ENCODE measurements at regions not wholly inside any gene's neighbourhood (a gene's known extent, or its start where the extent isn't known, plus 50 kb on each side); places are given as distances from the start of the nearest gene placed in this dataset.

DNA sequence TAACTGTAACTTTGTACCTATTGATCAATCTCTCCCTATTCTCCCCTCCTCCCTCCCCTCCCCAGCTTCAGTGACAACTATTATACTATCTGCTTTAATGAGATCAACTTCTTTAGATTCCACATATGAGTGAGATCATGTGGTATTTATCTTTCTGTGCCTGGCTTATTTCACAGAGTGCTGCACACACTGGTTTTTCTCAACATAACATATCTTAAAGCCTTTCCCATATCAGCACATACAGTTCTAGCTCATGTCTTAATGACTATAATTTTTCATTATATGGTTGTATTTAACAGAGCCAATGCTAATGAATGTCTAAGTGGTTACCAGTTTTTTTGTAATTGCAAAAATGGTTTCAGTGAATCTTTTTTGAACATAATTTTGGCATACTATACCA lies 340.3 kb upstream of the DDI1 start:
- H3K79me2 ChIP-seq (ENCODE audit: insufficient read depth, low read length) = no peaks in the 10 kb centered on the region
- no peak for DNase-seq (ENCODE audit: insufficient read length, low spot score, missing footprints)
- TF ChIP-seq, protein P1, sequence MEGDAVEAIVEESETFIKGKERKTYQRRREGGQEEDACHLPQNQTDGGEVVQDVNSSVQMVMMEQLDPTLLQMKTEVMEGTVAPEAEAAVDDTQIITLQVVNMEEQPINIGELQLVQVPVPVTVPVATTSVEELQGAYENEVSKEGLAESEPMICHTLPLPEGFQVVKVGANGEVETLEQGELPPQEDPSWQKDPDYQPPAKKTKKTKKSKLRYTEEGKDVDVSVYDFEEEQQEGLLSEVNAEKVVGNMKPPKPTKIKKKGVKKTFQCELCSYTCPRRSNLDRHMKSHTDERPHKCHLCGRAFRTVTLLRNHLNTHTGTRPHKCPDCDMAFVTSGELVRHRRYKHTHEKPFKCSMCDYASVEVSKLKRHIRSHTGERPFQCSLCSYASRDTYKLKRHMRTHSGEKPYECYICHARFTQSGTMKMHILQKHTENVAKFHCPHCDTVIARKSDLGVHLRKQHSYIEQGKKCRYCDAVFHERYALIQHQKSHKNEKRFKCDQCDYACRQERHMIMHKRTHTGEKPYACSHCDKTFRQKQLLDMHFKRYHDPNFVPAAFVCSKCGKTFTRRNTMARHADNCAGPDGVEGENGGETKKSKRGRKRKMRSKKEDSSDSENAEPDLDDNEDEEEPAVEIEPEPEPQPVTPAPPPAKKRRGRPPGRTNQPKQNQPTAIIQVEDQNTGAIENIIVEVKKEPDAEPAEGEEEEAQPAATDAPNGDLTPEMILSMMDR (IDR thresholded peaks at IDR 0.05; ENCODE audit: extremely low read depth, low read depth, low read length) = no peak
- no peak overlapping the region for H3K27ac ChIP-seq (ENCODE audit: low read depth, low read length)
- no peak overlapping the region for H3K4me2 ChIP-seq (ENCODE audit: insufficient read depth, low read length)
- peaks cover 12% of the 10 kb centered on the region for H3K4me1 ChIP-seq (ENCODE audit: insufficient read depth, low read length)
- no peaks in the 10 kb centered on the region for H3K27me3 ChIP-seq (ENCODE audit: insufficient read depth, low read length)
- H3K4me3 ChIP-seq (ENCODE audit: insufficient read depth, low read length) = no peak overlapping the region
- H2AFZ ChIP-seq (ENCODE audit: low read length) = no peak overlapping the region
- H4K20me1 ChIP-seq (ENCODE audit: insufficient read depth, low read length) = no peaks in the 10 kb centered on the region
- no peaks in the 10 kb centered on the region for H3K9me3 ChIP-seq (ENCODE audit: low read depth, low read length)
- H3K36me3 ChIP-seq (ENCODE audit: insufficient read depth, low read length) = no peaks in the 10 kb centered on the region

DNA sequence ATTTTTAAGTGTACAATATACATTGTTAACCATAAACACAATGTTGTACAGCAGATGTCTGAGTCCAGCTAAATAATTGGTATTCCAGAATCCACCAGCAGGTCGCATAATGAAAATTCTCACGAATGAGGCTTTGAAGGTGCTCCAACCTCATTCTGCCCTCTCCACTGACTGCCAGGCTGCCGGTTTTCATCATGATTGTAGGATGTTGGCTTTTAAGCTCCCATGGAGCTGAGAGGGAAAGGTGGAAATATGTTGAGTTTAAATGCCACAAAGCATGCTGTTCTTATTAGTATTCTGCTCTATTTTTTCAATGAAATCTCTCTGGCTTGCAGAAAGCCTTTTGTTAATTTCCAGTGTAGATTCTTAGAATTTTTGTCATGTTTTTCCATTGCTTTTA lies 337.2 kb upstream of the DDI1 start:
- TF ChIP-seq, protein P1 (IDR thresholded peaks at IDR 0.05; ENCODE audit: extremely low read depth, low read depth, low read length) = peak; percentile 17
- H3K27ac ChIP-seq (ENCODE audit: low read depth, low read length) = no peak overlapping the region
- no peaks in the 10 kb centered on the region for H3K36me3 ChIP-seq (ENCODE audit: insufficient read depth, low read length)
- no peaks in the 10 kb centered on the region for H3K27me3 ChIP-seq (ENCODE audit: insufficient read depth, low read length)
- no peaks in the 10 kb centered on the region for H3K9me3 ChIP-seq (ENCODE audit: low read depth, low read length)
- no peak for DNase-seq (ENCODE audit: insufficient read length, low spot score, missing footprints)
- H3K4me1 ChIP-seq (ENCODE audit: insufficient read depth, low read length) = peaks cover 16% of the 10 kb centered on the region
- H3K4me2 ChIP-seq (ENCODE audit: insufficient read depth, low read length) = no peak overlapping the region
- H3K79me2 ChIP-seq (ENCODE audit: insufficient read depth, low read length) = no peaks in the 10 kb centered on the region
- no peak overlapping the region for H3K4me3 ChIP-seq (ENCODE audit: insufficient read depth, low read length)
- no peaks in the 10 kb centered on the region for H4K20me1 ChIP-seq (ENCODE audit: insufficient read depth, low read length)
- peak overlapping the region; percentile 53 for H2AFZ ChIP-seq (ENCODE audit: low read length)

DNA sequence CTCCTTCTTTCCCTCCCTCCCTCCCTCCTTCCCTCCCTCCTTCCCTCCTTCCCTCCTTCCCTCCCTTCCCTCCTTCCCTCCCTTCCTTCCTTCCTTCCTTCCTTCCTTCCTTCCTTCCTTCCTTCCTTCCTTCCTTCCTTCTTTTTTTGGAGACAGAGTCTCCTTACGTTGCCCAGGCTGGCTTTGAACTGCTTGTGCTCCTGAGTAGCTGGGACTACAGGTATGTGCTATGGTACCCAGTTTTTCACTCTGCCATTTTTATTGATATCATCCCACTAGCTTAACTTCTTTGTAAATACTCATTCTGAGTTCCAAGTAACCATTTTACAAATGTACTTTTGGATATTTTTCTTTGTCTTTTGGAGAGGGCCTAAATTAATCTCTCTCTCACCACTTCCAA lies 336.8 kb upstream of the DDI1 start:
- Histone ChIP-seq H3K27me3 (ENCODE audit: insufficient read depth, low read length) (no peaks in the 10 kb centered on the region), H3K4me2 (ENCODE audit: insufficient read depth, low read length) (no peak overlapping the region), H3K36me3 (ENCODE audit: insufficient read depth, low read length) (no peaks in the 10 kb centered on the region), H3K4me1 (ENCODE audit: insufficient read depth, low read length) (peaks cover 16% of the 10 kb centered on the region), H4K20me1 (ENCODE audit: insufficient read depth, low read length) (no peaks in the 10 kb centered on the region), H3K79me2 (ENCODE audit: insufficient read depth, low read length) (no peaks in the 10 kb centered on the region), H2AFZ (ENCODE audit: low read length) (no peak overlapping the region), H3K9me3 (ENCODE audit: low read depth, low read length) (no peaks in the 10 kb centered on the region), H3K27ac (ENCODE audit: low read depth, low read length) (no peak overlapping the region), H3K4me3 (ENCODE audit: insufficient read depth, low read length) (no peak overlapping the region)
- TF ChIP-seq, protein P1 (IDR thresholded peaks at IDR 0.05; ENCODE audit: extremely low read depth, low read depth, low read length) = no peak
- no peak for DNase-seq (ENCODE audit: insufficient read length, low spot score, missing footprints)

DNA sequence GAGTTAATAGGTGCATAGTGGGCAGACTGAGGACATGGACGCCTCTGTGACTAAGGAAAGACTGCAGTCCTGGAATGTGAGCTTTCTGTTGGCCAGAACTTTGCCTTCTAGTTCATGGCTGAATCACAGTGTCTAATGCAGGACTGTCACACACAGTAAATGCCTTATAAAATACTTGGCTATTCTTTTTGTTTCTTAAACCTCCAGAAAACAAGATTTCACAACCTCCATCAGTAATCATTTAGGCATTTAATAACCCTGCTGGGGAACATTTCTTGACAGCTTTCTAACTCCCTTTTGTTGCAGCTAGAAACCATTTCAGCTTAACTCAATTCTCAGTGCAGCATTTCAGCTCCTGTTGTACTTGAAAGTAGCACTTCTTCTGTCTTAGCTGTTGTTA lies 335.8 kb upstream of the DDI1 start:
- Histone ChIP-seq H3K4me3 (ENCODE audit: insufficient read depth, low read length) (no peak overlapping the region), H3K36me3 (ENCODE audit: insufficient read depth, low read length) (no peaks in the 10 kb centered on the region), H3K9me3 (ENCODE audit: low read depth, low read length) (no peaks in the 10 kb centered on the region), H3K27me3 (ENCODE audit: insufficient read depth, low read length) (no peaks in the 10 kb centered on the region), H3K4me2 (ENCODE audit: insufficient read depth, low read length) (peak overlapping the region; percentile 42), H4K20me1 (ENCODE audit: insufficient read depth, low read length) (no peaks in the 10 kb centered on the region), H2AFZ (ENCODE audit: low read length) (peak overlapping the region; percentile 4), H3K27ac (ENCODE audit: low read depth, low read length) (peak overlapping the region; percentile 7), H3K79me2 (ENCODE audit: insufficient read depth, low read length) (no peaks in the 10 kb centered on the region), H3K4me1 (ENCODE audit: insufficient read depth, low read length) (peaks cover 16% of the 10 kb centered on the region)
- peak; percentile 49 for DNase-seq (ENCODE audit: insufficient read length, low spot score, missing footprints)
- TF ChIP-seq, protein P1 (IDR thresholded peaks at IDR 0.05; ENCODE audit: extremely low read depth, low read depth, low read length) = no peak
